Sciatic nerve (tissue), 2 donors: ENCODE measurements at regions not wholly inside any gene's neighbourhood (a gene's known extent, or its start where the extent isn't known, plus 50 kb on each side); places are given as distances from the start of the nearest gene placed in this dataset.
"Not testable (repeated sequence)": the region's sequence is repeated elsewhere in the genome, so short reads cannot be mapped to it uniquely, and the experiment has no call there.

Experiments
- ATAC-seq: fragments of 200-7000 bp; cut with Tn5 transposase; one replicate; pipeline ENCODE4 v1.9.1; 2020; ENCODE audit warnings: mild to moderate bottlenecking, moderate library complexity
- DNase-seq: peaks from one replicate; pipeline ENCODE4 v3.0.0-alpha.2; 2020; ENCODE audit warnings: low spot score
- intact Hi-C: fragments of 100-400 bp; cut with DNase I; formaldehyde crosslinking; loops from one replicate; pipeline ENCODE4 v1.14.2; 2022
- donor health status: DM: no; HTN: no; CAD: no.
- donor health status: DM: no; HTN: no; CAD: no.

DNA sequence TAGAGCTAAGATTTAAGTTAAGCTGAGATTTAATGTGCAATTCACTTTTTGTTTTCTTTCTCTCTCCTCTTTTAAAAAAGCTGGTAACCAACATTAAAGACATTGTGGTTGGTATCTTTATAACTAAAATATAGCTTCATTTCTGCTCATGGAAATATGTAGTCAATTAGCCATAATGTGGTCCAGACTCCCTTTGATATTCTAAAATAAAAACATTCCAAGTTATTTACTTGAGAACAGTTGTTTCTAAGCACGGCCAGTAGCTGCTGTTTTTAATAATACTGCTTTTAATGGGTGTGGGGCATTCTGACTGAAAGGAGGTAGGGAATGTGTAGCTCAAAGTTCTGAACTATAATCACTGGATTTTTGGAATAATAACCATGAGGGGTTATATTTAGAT, 183.3 kb upstream of the FBXO11 start:
- DNase-seq (no peak), ATAC-seq (no peak)

DNA sequence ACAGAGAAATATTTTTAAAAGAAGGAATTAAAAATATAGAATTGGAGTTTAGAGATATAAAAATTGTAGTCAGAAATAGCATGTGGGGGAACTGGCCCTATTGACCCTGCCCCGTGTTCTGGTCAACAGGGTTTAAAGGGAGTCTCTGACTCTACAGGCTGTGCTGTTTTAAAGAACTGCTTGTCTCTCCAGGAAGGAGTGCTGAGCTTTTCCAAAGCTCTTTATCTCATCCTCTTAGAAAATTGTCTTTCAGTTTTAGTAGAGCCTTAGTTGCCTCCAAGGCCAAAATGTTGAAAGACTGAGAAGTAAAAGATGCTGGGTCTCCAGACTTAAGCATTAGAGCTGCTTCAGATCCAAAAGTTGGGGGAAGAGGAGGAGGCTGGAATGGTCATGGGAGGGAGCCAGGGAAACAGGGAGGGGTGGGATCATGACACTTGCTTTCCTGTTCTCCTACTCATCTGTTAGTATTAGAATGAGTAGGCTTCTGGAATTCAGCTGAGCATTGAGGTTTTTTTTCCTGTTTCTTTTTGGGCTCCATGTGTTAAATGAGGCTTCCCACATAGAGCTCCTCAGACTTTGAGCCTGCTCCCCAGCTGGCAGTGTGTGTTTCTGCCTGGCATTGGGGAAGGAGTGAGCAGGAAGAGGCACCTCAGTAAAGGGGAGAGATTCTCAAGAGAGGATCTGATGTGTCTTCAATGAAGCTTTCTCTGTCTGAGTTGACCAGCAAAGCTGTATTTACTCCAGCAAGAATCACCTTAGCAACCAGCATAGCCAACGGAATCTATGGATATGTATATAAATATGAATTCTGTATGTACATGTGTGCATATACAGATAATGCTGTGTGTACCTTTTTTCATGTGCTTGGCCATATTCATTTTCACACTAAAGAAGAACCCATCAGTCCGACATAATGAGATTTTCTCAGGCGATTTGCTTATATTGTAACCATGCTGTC, 186.8 kb upstream of the FBXO11 start:
- DNase-seq (no peak), ATAC-seq (no peak)
- intact Hi-C loops: no loop called here

More for the DNA sequence above, 183.3 kb upstream of the FBXO11 start:
- intact Hi-C loops: no loop called here

GRCh38 chr2:48096765-48097164, 190.5 kb upstream of the FBXO11 start:
- DNase-seq, ATAC-seq, intact Hi-C loops: not testable (repeated sequence)

DNA sequence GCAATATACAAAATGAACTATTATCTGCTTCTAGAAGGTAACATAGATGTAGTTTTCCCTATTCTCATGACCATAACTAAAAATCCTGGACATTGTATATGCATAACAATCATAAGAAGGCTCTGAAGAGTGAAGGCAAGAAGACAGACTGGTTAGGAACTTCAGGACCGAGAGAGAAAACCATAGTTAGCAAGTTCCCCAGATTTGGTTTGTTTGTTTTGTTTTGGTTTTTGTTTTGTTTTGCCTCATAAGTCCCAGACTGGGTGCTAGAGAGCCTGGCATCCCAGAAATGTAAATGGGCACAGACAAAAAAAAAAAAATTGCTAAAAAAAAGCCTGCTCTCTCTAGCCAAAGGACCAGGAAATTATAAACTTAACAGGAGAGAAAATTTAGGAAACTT, 192.2 kb upstream of the FBXO11 start:
- intact Hi-C loops: no loop called here
- ATAC-seq: no peak
- no peak for DNase-seq

DNA sequence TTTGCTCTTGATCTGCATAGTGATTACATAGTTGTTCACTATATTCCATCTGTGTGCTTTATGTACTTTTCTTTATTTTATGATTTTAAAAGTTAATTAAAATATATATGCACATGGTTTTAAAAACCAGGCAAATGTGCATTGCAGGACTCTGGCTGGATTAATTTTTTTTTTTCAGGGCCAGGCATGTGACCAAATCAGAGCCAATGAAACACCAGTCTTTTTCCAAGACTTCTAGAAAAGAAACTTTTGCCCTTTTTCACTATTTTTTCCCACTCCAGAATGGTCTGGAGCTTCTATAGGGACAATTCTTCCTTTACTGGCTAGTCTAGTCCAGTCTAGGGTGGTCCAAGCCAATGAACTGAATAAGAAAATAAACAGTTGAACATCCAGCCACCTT, 198.1 kb upstream of the FBXO11 start:
- ATAC-seq: no peak
- intact Hi-C loops: no loop called here
- no peak for DNase-seq

DNA sequence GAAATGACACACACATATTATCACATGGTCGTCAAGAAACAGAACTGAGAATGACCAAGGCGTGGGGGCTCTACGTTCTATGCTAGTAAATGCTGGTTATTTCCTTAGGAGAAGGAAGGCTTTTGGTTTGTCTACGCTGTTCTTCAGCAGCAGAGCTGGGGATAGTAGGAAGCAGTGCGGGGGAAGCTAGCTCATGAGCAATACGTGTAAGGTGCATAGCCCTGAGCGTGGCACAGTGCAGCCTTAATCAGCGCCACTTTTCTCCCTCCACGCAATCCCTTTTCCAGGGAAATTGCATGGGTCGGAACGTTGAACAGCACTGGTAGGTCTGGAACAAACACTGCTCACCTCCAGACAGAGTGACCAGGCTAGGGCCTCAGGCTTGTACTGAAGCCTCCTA, 199.6 kb upstream of the FBXO11 start:
- ATAC-seq (peak; percentile 9), DNase-seq (no peak)
- intact Hi-C loops: loop anchor here (5.0 kb wide), 1 partner anchor 249 kb away; no protein-coding TSS in a partner anchor

DNA sequence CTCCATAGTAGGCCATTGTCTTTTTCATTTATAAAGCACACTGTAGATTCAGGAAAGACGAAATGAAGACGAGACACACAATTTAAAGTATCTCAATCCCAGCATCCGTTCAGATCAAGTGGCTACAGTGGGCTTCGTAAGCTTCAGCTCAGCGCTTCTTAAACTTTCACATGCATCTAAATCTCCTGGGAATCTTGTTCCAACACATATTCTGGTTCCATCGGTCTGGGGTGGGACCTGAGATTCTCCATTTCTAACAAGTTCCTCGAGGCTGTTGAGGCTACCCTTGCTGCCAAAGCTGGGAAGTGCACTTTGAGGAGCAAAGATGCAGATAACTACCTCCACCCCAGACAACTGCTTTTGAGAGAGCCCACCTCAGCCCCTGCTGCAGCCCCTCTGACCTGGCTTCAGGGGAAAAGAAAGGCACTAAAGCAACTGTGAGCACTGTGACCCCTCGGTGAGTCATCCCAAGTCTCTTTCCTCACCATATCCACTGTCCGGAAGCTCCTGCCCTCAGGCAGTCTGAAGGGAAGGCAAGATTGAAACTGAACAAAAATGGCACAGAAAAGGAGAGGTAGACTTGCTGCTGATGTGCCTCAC, 201.1 kb upstream of the FBXO11 start:
- DNase-seq (no peak), ATAC-seq (no peak)
- intact Hi-C loops: loop anchor here (5.0 kb wide), 1 partner anchor 250 kb away; no protein-coding TSS in a partner anchor

GRCh38 chr2:48108455-48108854, 202.2 kb upstream of the FBXO11 start:
- no peak for DNase-seq
- intact Hi-C loops: loop anchor here (5.0 kb wide), 1 partner anchor 251 kb away; no protein-coding TSS in a partner anchor
- ATAC-seq: no peak

GRCh38 chr2:48109491-48110204, 203.3 kb upstream of the FBXO11 start:
- intact Hi-C loops: loop anchor here (5.0 kb wide), 1 partner anchor 252 kb away; no protein-coding TSS in a partner anchor
- ATAC-seq: no peak

DNA sequence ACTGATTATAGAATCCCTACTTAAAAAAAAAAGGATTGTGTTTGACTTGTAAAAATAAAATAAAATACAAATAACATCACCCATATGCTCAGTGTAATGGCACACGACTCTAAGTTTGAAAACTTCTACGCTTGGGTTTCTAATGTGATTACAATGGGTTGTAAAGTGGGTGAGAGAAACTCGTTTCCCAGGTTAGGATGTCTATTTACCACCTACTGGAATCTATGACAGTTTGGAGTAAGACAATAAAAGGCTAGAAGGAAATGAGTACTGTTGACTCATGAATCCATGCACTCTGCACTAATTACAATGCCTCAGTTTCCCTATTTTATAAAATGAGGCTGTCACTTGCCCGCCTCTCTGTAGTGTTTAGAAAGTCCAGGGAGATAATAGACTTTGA, 204.0 kb upstream of the FOXN2 start:
- DNase-seq (no peak), ATAC-seq (no peak)
- intact Hi-C loops: no loop called here

More at GRCh38 chr2:48109491-48110204, 203.3 kb upstream of the FBXO11 start:
- DNase-seq: no peak

DNA sequence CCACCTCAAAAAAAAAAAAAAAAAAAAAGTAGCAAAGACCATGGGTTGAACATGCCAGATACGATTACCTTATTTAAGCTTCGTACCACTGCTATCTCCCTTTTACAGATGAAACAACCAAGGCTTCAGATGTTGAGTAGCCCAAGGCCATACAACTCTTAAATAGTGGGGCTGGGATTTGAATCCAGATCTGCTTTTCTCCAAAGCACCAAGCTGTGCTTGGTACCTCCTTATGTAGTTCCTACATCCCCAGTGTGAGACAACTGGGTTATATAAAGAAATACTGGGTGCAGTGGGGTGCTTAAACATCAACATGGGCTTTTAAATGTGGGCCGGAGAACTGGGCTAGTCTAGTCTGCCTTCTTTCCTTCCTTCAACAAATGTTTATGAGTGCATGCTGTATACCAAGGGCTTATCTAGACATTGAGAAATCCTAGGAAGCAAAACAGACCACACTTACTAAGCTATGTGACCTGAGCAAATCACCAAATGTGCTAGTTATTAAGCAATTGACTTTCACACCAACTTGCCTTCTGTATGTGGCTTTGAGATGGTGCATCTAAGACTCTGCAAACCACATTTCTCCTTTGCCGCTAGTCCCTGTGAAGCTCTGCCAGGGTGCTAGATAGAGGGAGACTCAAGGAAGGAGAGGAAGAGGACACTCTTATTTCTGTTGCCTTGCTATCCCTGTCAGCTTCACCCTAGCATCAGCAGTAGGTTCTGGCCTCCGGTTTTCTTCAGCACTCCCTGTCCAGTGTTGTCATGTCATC, 201.4 kb upstream of the FOXN2 start:
- DNase-seq: no peak
- no peak for ATAC-seq
- intact Hi-C loops: no loop called here

GRCh38 chr2:48113767-48114166, 200.7 kb upstream of the FOXN2 start:
- ATAC-seq (no peak), DNase-seq (no peak)
- intact Hi-C loops: no loop called here

DNA sequence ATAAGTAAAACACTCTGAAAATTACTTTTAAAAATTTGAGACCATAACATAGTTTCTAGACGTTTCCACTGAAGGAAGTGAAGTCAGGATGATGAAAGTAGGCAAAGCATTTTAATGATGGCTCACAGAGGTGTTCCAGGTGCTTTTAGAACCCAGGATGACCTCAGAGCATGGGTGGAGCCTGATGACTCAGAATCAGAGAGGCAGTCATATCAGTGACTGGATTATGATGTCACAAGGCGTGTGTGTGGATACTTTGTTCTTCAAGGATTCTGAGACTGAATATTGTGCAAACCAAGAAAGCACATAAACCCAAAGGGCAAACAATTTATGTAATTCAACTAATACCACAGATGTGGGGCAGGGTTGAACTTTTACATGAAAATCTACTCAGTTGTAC, 200.2 kb upstream of the FOXN2 start:
- DNase-seq (no peak), ATAC-seq (no peak)
- intact Hi-C loops: no loop called here

GRCh38 chr2:48116497-48116896, 198.0 kb upstream of the FOXN2 start:
- intact Hi-C loops: no loop called here
- DNase-seq (no peak), ATAC-seq (no peak)

DNA sequence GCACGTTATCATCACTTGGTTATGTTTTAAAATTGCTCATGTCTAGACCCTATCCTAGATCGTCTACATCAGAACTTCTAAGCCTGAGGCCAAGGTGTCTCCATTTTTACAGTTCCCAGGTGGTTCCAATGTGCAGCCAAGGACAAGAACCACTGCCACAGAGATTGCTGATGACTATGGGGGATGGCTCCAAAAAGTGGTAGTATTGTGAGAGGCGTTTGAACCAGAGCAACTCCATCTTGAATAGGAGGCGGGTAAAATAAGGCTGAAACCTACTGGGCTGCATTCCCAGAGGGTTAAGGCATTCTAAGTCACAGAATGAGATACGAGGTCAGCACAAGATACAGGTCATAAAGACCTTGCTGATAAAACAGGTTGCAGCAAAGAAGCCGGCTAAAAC, 195.6 kb upstream of the FOXN2 start:
- ATAC-seq (no peak), DNase-seq (no peak)
- intact Hi-C loops: no loop called here

DNA sequence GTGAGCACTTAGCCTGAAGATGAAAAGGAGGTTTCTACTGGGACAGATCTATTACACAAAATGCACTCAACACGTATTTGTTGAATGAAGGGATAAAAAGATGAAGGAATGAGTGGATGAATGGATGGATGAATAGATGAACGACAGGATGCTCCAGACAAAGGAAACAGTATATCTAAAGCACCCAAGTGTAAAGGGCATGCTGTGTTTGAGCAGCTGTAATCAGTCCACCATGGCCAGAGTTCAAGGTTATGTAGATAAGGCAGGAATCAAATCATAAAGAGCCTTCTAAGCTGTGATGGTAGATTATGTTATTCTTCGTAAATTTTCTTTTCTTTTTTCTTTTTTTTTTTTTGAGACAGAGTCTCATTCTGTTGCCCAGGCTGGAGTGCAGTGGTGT, 194.4 kb upstream of the FOXN2 start:
- DNase-seq: no peak
- intact Hi-C loops: no loop called here

GRCh38 chr2:48120759-48121242, 193.7 kb upstream of the FOXN2 start:
- intact Hi-C loops: no loop called here

More for the DNA sequence above, 194.4 kb upstream of the FOXN2 start:
- no peak for ATAC-seq

GRCh38 chr2:48122166-48122565, 192.3 kb upstream of the FOXN2 start:
- no peak for ATAC-seq
- DNase-seq: no peak
- intact Hi-C loops: no loop called here

More at GRCh38 chr2:48120759-48121242, 193.7 kb upstream of the FOXN2 start:
- ATAC-seq: no peak
- DNase-seq: no peak

DNA sequence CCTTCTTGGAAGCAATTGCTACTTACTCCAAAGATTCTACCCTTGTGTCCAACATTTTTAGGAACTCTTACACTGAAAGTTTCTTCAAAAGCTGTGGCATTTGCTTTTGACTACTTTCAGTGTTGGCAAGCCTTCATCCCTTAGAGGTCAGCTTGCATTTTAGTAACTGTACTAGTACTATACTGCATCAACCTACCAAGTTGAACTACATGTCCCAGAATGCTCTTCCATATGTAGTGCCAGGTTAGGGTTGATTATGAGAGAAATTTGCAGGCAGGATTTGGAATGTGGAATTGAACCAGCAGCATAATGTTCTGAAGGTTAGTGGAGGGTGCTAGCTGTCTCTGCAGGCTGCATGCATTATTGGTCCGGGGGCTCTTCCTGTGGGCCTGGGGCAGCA, 189.9 kb upstream of the FOXN2 start:
- DNase-seq: no peak
- intact Hi-C loops: no loop called here
- ATAC-seq: no peak
